ENCODE measurements at regions not wholly inside any gene's neighbourhood (a gene's known extent, or its start where the extent isn't known, plus 50 kb on each side); places are given as distances from the start of the nearest gene placed in this dataset.

DNA sequence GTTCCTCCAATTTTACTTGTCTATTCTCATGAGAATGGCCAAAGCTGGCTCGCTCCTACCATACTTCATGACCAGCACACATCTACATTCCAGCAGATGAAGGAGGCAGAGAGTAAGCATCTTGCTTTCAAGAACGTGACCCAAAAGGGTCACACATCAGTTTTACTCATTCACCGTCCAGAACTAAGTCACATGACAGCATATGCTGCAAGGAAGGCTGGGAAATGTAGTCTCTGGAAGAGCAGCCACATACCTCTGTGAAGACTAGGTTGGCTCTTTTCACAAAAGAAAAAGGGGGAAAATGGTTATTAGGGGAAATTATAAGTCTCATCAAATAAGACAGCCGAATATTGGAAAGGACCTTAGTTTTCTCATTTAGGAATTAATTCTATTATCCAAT is 835.3 kb downstream of the EPHA4 start:
- DNase-seq (ENCODE audit: extremely low spot score) = no peak
- TF ChIP-seq, protein P1, sequence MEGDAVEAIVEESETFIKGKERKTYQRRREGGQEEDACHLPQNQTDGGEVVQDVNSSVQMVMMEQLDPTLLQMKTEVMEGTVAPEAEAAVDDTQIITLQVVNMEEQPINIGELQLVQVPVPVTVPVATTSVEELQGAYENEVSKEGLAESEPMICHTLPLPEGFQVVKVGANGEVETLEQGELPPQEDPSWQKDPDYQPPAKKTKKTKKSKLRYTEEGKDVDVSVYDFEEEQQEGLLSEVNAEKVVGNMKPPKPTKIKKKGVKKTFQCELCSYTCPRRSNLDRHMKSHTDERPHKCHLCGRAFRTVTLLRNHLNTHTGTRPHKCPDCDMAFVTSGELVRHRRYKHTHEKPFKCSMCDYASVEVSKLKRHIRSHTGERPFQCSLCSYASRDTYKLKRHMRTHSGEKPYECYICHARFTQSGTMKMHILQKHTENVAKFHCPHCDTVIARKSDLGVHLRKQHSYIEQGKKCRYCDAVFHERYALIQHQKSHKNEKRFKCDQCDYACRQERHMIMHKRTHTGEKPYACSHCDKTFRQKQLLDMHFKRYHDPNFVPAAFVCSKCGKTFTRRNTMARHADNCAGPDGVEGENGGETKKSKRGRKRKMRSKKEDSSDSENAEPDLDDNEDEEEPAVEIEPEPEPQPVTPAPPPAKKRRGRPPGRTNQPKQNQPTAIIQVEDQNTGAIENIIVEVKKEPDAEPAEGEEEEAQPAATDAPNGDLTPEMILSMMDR (IDR thresholded peaks at IDR 0.05; ENCODE audit: control extremely low read depth, extremely low read depth, low read depth, missing control alignments) = no peak
- ChIA-PET CTCF (no interaction called here), POLR2A (no interaction called here)

DNA sequence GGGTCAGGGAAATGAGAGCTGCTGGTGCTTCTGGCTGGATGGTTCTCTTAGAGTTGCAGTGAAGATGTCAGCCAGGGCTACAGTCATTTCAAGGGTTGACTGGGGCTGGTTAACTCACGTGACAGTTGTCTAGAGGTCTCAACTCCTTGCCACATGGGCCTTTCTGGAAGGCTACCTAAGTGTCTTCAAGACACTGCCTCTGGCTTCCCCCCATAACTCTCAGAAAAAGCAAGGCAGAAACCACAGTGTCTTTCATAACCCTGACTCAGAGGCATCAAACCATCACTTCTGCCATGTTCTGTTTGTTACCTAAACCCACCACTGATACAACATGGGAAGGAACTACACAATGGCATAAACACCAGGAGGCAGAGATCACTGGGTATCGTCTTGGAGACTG is 828.9 kb downstream of the EPHA4 start:
- ChIA-PET CTCF (no interaction called here), POLR2A (no interaction called here)
- no peak for DNase-seq (ENCODE audit: extremely low spot score)
- TF ChIP-seq, protein P1 (IDR thresholded peaks at IDR 0.05; ENCODE audit: control extremely low read depth, extremely low read depth, low read depth, missing control alignments) = no peak

DNA sequence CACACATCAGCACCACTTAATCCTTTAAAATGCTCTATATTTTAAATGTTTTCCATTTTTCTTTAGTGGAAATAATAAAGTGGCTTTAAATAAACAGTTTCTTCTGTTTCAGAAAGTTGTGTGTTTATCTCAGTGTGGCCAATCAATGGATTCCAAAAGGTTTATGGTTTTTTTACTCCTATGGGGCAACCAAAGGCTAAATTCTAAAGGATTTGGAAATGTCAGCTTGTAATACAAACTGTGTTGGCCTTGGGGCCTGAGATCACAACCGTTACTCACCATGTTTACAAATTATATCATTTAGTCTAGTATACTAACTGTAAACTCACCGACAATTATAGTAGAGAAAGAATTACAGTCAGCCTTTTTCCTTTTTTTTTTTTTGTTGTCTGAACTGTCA is 827.2 kb downstream of the EPHA4 start:
- CTCF ChIA-PET = no interaction called here
- POLR2A ChIA-PET = no interaction called here
- TF ChIP-seq, protein P1 (IDR thresholded peaks at IDR 0.05; ENCODE audit: control extremely low read depth, extremely low read depth, low read depth, missing control alignments) = no peak
- DNase-seq (ENCODE audit: extremely low spot score) = no peak

DNA sequence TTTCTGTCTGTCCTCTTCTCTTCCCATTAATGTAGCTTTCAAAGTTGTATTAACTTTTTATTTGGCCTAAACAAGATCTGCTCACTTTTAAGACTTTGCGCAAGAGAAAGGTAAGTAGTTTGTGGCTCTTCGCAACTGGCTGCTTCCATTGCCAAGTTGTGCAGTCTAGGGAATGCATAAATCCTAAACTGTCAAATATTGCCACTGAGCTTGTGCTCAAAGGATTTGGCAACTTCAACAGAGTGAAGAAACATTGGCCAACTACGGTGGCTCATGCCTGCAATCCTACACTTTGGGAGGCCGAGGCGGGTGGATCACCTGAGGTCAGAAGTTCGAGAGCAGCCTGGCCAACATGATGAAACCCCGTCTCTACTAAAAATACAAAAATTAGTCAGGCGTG is 826.4 kb downstream of the EPHA4 start:
- TF ChIP-seq, protein P1 (IDR thresholded peaks at IDR 0.05; ENCODE audit: control extremely low read depth, extremely low read depth, low read depth, missing control alignments) = no peak
- no peak for DNase-seq (ENCODE audit: extremely low spot score)
- ChIA-PET POLR2A (no interaction called here), CTCF (no interaction called here)

DNA sequence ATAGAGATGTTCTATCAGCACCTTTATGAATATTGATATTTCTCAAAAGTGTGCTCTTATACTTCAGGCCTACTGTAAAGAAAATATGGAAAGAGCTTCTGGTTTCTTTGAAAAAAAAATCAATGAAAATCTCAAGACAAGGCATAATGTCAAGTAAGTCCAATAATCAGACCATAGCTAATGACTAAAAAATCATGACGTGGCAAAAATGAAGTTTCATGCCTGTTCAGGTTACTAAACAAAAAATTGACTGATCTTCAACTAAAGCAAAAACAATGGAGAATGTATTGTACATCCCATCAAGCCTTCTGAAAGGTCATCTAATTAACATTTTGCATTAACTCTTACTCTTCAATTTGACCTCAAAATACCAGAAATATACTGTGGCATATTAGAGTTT is 824.4 kb downstream of the EPHA4 start:
- TF ChIP-seq, protein P1 (IDR thresholded peaks at IDR 0.05; ENCODE audit: control extremely low read depth, extremely low read depth, low read depth, missing control alignments) = no peak
- CTCF ChIA-PET = no interaction called here
- POLR2A ChIA-PET = no interaction called here
- no peak for DNase-seq (ENCODE audit: extremely low spot score)

DNA sequence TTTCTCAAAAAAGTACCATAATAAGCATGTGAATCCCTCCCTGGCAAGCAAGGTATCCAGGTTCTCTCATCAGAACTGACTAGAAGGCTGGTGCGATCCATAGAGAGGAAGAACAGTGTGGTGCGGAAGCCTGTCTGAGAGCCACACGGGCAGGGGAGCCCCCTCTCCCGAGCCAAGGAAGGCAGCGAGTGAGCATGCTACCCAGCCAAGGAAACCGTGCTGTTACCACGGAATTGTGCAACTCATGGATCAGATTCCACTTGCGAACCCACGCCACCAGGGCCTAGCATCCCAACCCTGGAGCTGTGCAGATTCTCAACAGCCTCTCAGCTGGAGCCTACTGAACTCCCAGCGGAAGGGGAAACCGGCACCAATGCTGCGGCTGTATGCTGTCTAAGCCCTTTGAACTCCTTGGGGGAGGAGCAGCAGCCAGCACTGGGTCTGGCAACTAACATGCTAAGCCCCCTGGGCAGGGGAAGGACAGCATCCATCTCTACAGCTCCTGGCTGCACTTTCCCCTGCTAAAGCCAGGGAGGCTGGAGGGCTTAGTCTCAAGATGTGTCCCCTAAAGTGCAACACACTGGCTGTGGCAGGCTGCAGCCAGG is 823.1 kb downstream of the EPHA4 start:
- CTCF ChIA-PET = no interaction called here
- TF ChIP-seq, protein P1 (IDR thresholded peaks at IDR 0.05; ENCODE audit: control extremely low read depth, extremely low read depth, low read depth, missing control alignments) = no peak
- POLR2A ChIA-PET = no interaction called here
- DNase-seq (ENCODE audit: extremely low spot score) = no peak

DNA sequence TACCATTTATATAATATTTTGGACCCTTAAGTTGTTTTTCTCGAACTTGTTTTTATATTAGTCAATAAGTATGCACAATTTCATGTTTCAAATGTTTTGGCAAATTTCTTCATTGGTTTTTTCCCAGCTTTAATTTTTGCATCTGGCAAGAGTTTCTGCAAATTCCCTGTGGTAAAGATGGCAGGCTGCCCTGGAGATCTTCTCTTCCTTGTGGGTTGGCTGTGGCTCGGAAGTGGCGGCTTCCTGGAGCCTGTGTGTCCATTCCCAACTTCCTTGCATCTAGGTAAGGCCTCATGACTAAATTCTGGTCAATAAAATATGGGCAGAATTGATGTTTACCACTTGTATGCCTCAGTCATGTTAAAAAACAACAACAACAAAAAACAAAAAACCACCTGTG is 818.6 kb downstream of the EPHA4 start:
- POLR2A ChIA-PET = no interaction called here
- TF ChIP-seq, protein P1 (IDR thresholded peaks at IDR 0.05; ENCODE audit: control extremely low read depth, extremely low read depth, low read depth, missing control alignments) = no peak
- CTCF ChIA-PET = no interaction called here
- DNase-seq (ENCODE audit: extremely low spot score) = no peak

All from GM10248 (cell line).